Left ventricle myocardium inferior (tissue), 1 donor: ENCODE measurements at regions not wholly inside any gene's neighbourhood (a gene's known extent, or its start where the extent isn't known, plus 50 kb on each side); places are given as distances from the start of the nearest gene placed in this dataset.
"Not testable (repeated sequence)": the region's sequence is repeated elsewhere in the genome, so short reads cannot be mapped to it uniquely, and the experiment has no call there.

Experiments used
- DNase-seq: peaks from one replicate; pipeline ENCODE4 v3.0.0-alpha.2; 2020
- H3K27ac ChIP-seq: fragments of 200-600 bp; replicated peaks from 2 replicates; pipeline ENCODE4 v1.8.0; 2021
- H3K27me3 ChIP-seq: fragments of 200-600 bp; 2 replicates; pipeline ENCODE4 v1.8.0; 2021; ENCODE audit warnings: low read depth
- H3K36me3 ChIP-seq: fragments of 200-600 bp; 2 replicates; pipeline ENCODE4 v1.8.0; 2021
- H3K4me1 ChIP-seq: fragments of 200-600 bp; 2 replicates; pipeline ENCODE4 v1.8.0; 2021
- H3K4me3 ChIP-seq: fragments of 200-600 bp; 2 replicates; pipeline ENCODE4 v1.8.0; 2021; ENCODE audit warnings: mild to moderate bottlenecking, moderate library complexity
- H3K9me3 ChIP-seq: fragments of 200-600 bp; replicated peaks from 2 replicates; pipeline ENCODE4 v1.8.0; 2021
- CTCF ChIP-seq: fragments of 200-600 bp; IDR thresholded peaks from 2 replicates; pipeline ENCODE4 v1.8.0; 2021; ENCODE audit warnings: antibody characterized with exemption, mild to moderate bottlenecking, borderline replicate concordance
- intact Hi-C: fragments of 100-400 bp; cut with micrococcal nuclease; formaldehyde crosslinking; loops from one replicate; pipeline ENCODE4 v1.11.0; 2022
- donor health status: DM: no; HTN: yes; CAD: no; lungs with severe emphysema.

- peaks cover 76% of the 10 kb centered on the region for H3K27me3 ChIP-seq
- no peak for TF ChIP-seq CTCF
- intact Hi-C loops = no loop called here
- no peak for DNase-seq
- no peaks in the 10 kb centered on the region for H3K36me3 ChIP-seq
- H3K4me3 ChIP-seq = no peak overlapping the region
- no peak overlapping the region for H3K27ac ChIP-seq
- H3K4me1 ChIP-seq = no peaks in the 10 kb centered on the region
- peaks cover 8% of the 10 kb centered on the region for H3K9me3 ChIP-seq
These were observed 226.1 kb upstream of the SHH start for GRCh38 chr7:156038345-156038744.

- Histone ChIP-seq H3K4me3 (no peak overlapping the region), H3K27me3 (peaks cover 70% of the 10 kb centered on the region), H3K4me1 (no peaks in the 10 kb centered on the region), H3K9me3 (peaks cover 18% of the 10 kb centered on the region), H3K36me3 (no peaks in the 10 kb centered on the region), H3K27ac (no peak overlapping the region)
- DNase-seq = no peak
- no peak for TF ChIP-seq CTCF
- intact Hi-C loops = no loop called here
These were observed 223.9 kb upstream of the SHH start for GRCh38 chr7:156036153-156036552.

GRCh38 chr7:156035387-156035786 lies 223.1 kb upstream of the SHH start:
- H3K36me3 ChIP-seq, H3K4me1 ChIP-seq, H3K27ac ChIP-seq, intact Hi-C loops, DNase-seq, H3K4me3 ChIP-seq: not testable (repeated sequence)
- Histone ChIP-seq H3K27me3 (peaks cover 70% of the 10 kb centered on the region), H3K9me3 (peaks cover 18% of the 10 kb centered on the region)

GRCh38 chr7:156034397-156034796 lies 222.1 kb upstream of the SHH start:
- intact Hi-C loops = no loop called here
- Histone ChIP-seq H3K27ac (no peak overlapping the region), H3K27me3 (peaks cover 70% of the 10 kb centered on the region), H3K4me3 (no peak overlapping the region), H3K4me1 (no peaks in the 10 kb centered on the region), H3K9me3 (peaks cover 18% of the 10 kb centered on the region), H3K36me3 (no peaks in the 10 kb centered on the region)
- TF ChIP-seq CTCF = no peak
- DNase-seq = no peak

- intact Hi-C loops = no loop called here
- no peak for DNase-seq
- H3K4me1 ChIP-seq = no peaks in the 10 kb centered on the region
- peaks cover 18% of the 10 kb centered on the region for H3K9me3 ChIP-seq
- peaks cover 64% of the 10 kb centered on the region for H3K27me3 ChIP-seq
- H3K4me3 ChIP-seq = no peak overlapping the region
- TF ChIP-seq CTCF = no peak
- H3K36me3 ChIP-seq = no peaks in the 10 kb centered on the region
- H3K27ac ChIP-seq = no peak overlapping the region
These were observed 220.7 kb upstream of the SHH start for GRCh38 chr7:156032973-156033372.

- Histone ChIP-seq H3K36me3 (no peaks in the 10 kb centered on the region), H3K9me3 (peaks cover 18% of the 10 kb centered on the region), H3K27ac (no peak overlapping the region), H3K4me3 (no peak overlapping the region), H3K27me3 (peaks cover 59% of the 10 kb centered on the region), H3K4me1 (no peaks in the 10 kb centered on the region)
- no peak for DNase-seq
- no peak for TF ChIP-seq CTCF
- intact Hi-C loops = no loop called here
These were observed 219.6 kb upstream of the SHH start for GRCh38 chr7:156031679-156032478.
